GM21515 (cell line): ENCODE measurements at regions not wholly inside any gene's neighbourhood (a gene's known extent, or its start where the extent isn't known, plus 50 kb on each side); places are given as distances from the start of the nearest gene placed in this dataset.
"Not testable (repeated sequence)": the region's sequence is repeated elsewhere in the genome, so short reads cannot be mapped to it uniquely, and the experiment has no call there.

Source experiments
- ATAC-seq: cut with Tn5 transposase; IDR thresholded peaks from one replicate; pipeline ENCODE4 v1.9.1; 2021; ENCODE audit not compliant: unreplicated experiment

DNA sequence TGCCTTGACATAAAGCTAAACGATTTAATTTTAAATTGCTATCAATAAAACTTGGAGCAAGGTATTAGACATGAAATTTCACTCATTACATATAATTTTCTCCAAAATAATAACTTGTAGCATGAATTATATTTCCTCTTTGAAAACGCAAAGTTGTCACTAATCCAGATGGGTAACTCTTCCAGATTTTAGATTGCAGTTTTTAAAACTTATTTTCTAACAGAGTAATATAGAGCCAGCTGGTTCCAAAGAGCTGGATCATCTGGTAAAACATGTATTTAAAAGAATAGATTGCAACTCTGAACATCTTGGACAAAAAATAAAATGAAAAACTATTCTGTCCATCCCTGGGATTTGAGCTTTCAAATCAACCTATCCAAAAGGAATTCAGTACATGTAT is 238.2 kb upstream of the INTU start:
- ATAC-seq, result no peak

DNA sequence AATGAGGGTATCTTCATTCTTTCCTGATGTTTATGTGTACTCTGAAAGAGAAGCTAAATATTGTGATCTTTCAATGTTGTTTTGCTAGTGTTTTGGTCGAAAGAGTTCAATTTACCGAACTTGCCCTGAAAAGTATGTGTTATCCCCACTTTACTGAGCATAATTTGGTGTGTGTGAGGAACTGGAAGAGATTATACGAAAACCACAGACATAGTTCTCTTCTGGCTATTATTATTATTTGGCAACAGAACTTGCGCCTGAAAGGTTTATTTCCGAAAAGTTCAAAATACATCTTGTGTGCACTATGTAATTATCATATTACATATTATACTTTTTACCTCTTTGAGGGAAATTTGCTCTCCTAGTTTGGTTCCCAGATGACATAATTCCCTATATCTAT is 232.5 kb upstream of the INTU start:
- ATAC-seq, result no peak

DNA sequence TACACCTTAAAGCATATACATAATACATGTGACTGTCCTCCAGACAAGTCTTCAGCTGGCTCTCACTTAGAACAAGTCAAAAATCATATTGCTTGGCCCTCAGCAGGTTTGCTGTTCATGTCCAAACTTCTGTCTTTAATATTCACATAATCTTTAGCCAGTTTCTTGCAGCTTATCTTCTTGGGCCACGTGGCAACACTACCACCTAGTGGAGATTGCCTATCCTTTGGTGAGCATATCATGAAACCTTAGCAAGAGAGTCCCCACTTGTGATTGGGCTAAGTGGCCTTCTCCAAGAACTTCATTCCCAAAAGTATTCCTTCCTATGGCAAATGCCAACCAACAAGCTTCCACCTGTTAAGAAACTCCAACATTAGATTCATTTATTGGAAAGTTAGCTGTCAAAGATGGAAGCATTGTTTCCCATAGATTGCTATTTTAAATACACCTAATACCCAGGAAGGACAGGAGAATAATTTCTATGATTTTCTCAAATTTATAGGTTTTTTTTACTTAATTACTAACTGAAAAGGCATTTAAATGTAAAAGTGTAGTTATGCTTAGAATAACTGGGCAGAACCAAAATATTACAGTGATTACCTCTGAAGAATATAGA is 231.9 kb upstream of the INTU start:
- ATAC-seq, result peak; percentile 81

DNA sequence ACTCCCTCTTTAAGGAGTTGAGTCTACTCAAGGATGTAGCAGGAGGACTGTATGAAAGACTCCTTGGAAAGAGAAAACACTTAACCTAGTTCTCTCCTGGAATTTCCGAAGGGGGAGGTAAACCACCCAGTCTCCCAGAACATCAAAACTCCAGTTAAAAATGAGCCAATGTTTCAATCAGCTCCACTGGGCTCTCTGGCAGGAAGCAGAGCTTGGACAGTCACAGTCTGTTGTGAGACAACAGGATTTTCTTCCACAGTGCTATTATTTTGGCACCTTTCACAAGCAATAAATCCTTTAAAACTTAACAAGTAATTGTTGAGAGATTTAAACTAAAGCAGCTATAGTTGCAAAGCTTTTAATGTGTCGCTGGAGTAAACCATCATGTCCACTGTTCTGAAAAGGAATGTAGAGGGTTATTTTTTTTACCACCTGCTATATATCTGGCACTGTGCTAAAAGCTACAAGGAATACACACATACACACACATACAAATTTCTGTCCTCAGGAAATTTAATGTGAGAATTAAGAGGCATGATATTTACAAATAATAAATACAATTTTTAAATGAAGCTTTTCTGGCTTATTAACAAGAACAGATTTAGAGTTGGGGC is 229.2 kb upstream of the INTU start:
- no peak for ATAC-seq

DNA sequence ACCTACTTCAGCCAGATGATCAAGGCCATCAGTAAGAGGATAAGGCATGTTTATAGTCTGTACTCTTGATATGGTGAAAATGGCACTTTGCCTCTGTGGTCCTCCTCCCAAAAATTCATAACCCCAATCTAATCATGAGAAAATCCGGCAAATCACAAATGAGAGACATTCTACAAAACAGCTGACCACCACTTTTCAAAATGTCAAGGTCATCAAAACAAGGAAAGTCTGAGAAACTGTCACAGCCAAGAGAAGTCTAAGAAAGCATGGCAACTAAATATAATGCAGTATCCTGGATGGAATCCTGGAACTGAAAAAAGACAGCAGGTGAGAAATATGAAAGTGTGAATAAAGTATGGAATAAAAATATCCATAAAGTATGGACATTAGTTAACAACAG is 226.6 kb upstream of the INTU start:
- ATAC-seq, result no peak

DNA sequence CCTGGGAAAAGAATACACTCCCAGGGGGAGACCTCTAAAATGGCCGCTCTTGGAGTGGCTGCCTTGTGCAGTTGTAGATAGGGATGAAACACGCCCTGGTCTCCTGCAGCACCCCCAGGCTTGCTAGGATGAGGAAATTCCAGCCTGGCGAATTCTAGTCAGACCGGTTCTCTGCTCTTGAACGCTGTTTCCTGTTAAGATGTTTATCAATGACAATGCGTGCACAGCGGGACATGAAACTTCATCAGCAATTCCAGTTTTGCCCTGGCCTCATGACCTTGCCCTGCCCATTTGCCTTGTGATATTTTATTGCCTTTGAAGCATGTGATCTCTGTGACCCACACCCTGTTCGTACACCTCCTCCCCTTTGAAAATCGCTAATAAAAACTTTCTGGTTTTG is 225.2 kb upstream of the INTU start:
- ATAC-seq, result not testable (repeated sequence)

DNA sequence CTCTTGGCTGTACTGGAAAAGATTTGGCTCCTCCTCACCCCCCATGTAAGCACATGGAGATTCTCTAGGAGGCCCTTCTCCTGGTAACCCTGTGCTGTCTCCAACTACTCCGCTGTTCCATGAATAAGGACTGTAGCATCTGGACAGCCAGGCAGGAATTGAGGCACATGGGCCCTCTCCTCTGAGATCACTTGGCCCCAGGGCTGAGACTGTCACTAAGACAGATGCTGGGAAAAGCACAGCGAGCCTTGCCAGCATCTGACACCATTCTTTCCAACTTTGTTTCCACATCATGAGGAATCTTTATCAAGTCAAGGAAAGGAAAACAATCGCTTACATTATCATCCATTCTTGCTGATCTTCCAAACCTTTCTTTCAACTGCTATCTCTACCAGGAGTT is 222.6 kb upstream of the INTU start:
- ATAC-seq, result no peak

DNA sequence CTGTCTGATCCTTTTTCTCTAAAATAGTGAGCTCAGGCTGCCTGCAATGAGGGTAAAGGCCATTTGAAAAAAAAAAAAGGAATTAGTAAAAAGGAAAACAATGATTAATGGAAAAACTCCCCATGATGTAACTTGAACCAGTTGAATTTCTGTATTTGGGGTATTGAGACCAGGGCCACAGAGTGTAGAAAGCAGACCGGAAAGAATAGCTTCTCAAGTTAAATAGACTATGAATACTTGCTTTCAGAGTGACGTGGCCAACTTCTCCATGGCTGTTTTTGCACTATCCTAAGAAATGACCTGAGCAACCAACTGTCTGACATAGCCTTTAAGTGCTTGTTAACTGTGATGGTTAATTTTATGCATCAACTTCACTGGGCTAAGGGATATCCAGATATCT is 222.1 kb upstream of the INTU start:
- no peak for ATAC-seq

DNA sequence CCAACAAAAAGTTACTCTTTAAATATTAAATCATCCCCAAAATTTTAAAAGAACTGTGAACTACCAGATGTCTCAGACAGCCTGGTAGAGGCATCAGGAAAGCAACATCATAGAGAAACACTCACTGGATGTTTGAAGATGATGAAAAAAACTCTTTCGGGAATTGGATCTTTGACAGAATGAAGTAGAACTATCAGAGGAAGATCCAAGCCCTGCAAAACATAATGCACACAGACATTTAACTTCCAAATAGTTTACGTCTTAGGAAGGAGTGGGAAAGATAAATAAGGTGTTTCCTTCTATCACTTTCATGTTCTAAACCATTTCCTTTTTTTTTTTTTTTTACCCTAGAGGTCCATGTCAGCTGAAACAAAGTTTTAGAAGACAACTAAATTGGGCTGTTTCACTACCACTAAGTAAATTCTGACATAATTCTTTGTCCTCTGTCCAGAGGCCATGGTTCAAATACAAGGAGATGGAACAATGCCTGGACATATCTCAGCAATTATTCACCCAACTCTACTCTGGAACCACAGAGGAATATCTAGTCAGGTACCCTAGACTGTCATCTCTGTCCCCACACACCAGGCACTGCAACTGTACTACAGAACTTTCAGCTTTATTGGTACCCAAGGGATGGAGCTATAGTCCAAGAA is 217.7 kb upstream of the INTU start:
- no peak for ATAC-seq

DNA sequence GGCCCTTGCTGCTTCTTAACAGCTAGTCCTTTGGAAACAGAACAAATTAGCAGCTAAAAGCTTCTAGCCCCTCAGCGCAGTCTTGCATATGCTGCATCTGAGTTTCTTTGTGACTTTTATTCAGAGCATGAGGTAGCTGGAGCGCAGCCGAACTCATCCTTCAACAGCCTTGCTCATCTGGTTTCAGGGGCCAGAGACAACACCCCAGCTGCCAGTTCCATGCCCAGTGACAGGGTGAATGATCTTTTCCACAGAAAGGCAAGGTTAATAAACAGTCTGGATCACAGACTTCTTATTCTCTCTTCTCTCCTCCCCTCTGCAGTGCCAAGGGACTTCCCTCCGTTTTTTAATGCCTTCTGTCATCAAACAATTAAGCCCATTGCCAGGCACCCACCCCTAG is 216.6 kb upstream of the INTU start:
- ATAC-seq, result no peak

DNA sequence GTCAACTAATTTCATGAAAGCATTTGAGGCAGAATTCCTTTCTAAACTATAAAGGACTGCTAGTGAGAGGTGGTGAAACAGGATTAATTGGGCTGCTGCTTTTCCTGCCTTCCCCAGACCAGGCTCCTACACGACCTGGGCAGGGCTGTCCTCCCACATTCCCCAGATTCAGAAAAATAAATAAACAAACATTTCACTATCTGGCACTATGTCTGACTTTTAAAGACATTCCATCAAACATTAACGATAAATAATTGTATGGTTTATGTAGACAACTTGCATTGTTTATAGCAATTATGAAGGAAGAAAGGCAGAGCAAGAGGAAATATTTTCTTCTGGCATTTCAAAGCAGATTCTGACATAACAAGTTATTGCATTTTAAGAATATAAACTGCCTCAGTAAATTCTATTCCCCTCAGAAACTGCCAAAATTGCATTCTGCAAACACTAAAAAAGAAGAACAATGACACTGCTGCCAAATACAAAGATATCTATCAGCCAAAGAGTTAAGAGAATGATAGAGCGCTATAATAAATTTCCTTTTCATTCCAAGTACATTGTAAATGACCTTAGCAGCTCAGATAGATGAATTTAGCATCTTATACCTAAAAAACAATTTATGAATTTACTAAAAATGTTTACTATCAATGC is 214.7 kb upstream of the INTU start:
- ATAC-seq, result no peak

DNA sequence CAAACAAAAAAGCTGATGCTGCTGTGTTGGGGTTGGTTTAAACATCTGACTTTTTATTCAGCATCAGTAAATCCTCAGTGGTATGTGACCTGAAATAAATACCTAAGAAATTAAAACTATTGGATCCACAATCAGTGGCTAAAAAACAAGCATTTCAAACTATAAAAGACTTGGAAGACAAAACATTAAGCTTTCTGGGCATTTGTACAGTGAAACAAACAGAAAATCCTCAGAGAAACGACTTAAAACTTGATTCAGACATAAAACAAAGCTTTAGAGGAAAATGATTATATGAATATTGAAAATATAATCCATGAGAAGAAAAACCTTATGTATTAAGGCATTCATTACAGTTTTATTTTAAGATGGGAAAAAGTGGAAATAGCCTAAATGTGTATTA is 213.3 kb upstream of the INTU start:
- ATAC-seq, result no peak

DNA sequence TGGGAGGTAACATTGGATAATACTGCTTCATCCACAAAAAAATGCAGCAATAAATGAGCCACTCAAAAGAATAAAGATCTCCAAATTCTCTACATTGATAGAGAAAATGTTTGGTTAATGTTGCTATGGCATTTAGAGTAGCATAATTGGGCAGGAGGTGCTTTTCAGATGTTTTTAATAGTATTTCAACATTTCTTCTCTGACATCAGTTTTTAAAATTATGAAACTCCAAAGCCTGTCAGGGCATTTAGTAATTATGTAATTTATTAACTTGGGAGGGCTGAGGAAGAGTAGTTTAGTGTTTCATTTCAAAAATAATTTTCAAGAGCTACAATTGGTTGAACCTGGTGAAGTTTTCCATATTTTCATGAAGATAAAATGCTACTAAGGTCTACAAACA is 211.3 kb upstream of the INTU start:
- ATAC-seq, result no peak

DNA sequence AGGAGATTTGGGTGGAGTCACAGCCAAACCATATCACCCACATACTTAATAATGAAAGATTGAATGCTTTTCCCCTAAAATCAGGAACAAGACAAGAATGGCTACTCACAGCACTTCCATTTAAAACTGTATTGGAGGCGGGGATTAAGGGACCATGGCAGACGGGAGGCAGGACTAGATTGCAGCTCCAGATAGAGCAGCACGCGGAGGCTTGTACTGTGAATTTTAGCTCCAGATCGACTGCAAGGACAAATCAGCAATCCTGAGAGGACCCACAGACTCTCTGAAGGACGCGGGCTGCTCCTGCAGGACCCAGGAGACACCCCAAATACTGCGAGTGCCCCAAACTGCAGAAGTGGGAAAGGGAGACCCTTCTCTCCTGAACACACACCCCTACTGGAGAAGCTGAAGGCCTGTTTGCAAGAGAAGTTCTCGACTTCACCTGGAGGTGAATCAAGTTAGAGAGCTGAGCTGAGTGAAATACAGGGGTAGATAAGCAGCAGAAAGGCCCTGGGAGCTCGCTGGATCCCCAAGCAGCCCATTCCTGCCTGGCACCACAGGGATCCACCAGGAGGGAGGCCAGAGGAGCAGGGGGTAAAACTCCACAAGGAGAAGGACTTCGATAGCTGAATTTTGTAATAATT is 207.4 kb upstream of the INTU start:
- no peak for ATAC-seq

DNA sequence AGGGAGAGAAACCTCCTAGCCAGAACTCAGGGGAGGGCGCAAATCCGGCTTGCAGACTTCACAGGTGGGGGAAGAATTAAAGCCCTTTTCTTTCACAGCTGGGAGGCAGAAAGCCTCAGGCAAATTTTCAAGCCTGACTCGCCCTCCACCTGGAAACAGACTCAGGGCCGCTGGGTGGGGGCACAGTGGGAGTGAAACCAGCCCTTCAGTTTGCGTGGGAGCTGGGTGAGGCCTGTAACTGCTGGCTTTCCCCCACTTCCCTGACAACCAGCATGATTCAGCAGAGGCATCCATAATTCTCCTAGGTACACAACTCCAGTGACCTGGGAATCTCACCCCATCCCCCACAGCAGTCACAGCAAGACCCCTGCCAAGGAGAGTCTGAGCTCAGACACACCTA is 206.9 kb upstream of the INTU start:
- no peak for ATAC-seq

DNA sequence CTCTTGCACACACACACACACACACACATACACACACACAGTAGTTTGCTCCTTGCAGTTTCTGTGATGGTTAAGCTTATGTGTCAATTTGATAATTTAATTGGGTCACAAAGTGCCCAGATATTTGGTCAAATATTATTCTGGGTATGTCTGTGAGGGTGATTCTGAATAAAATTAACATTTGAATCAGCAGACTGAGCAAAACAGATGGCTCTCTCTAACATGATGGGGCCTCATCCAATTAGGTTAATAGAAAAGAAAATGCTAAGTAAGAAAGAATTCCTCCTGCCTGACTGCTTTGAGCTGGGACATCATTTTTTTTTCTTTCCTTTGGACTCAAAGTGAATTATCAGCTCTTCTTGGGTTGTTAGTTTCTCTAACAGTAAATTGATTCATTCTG is 191.2 kb upstream of the INTU start:
- ATAC-seq, result no peak

DNA sequence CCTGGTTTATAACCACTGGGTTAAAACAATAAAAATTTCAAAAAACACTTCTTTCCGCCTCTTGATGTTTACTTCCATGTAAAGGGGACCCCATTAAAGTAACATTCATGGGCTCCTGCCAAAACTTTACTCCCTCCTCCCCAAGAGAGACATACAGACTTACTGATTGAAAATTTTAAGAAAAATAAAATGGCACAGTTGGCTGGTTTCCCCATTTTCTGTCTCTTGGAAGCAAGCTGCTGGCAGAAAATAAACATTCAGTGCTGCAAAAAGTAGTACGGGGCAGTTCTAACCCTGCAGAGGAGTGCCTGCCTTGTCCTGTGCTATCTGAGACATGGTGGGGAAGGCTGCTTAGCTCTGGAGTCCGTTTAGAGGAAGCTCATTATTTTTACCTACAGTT is 187.3 kb upstream of the INTU start:
- ATAC-seq, result no peak

DNA sequence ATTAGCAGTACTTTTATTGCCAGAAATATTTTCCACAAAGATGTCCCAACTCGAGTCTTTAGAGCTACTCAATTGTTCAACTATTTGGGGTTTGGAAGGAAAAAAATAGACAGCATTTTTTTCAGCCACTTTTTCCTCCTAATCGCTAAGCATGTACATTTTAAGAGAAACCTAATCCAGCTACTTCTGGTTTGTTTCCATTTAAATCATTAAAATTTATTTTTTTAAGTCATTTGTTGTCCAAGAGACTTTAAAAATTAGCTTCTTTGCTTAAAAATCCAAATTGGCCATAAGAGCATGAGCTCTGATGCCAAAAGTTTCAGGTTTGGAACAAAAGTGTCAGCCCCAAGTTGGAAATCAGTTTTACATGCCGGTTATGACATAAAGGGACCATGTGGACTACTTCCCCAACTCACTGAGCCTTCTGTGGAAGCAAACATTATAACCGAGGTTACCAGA is 186.3 kb upstream of the INTU start:
- ATAC-seq, result no peak

DNA sequence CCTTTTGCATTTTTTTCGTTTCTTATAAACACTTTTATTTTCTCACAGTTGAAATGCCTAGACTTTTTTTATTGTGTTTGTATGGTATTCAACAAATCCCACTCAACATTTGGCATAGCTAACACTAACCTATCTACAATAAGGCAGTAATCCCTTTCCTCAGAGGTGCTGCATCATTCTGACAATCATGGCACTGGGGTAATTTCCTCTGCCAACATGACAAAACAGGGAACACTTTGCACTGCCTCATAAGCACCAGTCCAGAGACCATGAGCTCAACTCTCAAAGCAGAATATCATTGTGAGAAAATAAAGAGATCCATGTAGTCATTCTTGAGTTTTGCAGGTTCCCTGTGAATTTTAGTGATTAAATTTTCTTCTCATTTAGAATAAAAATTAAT is 183.8 kb upstream of the INTU start:
- no peak for ATAC-seq

DNA sequence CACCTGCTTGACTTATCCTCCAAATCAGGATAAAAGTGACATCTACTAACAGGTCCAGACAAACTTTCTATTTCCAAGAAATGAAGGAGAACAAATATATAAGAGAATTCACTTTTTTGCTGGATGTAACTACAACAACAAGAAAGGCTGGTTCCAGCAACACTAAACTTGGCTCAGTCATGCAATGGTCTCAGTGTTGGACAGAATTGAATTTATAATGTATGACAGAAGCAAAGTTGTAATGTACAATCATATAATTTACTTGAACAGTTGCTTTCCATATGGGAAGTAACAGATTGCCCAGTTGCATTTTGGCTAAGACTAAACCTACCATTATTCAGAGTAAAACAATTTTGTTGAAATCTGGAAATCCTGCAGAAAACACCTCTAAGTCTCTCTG is 183.3 kb upstream of the INTU start:
- no peak for ATAC-seq

DNA sequence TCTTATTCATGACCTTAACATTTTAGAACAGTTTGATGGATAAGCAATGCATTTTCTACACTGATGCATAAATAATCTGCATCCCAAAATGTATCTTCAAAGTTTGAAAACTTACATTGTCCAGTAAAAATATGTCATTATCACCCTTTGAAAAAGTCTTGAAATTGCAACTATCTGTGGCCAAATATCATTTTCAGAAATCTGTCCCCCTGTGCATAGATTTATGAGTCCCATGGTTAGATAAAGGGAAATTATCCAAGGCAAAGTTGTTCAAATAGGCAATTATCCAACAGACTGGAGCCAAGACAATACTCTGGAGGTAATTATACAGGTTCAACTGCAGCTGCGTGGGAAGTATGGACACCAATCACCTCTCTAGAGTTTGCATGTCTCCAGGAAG is 182.5 kb upstream of the INTU start:
- no peak for ATAC-seq

DNA sequence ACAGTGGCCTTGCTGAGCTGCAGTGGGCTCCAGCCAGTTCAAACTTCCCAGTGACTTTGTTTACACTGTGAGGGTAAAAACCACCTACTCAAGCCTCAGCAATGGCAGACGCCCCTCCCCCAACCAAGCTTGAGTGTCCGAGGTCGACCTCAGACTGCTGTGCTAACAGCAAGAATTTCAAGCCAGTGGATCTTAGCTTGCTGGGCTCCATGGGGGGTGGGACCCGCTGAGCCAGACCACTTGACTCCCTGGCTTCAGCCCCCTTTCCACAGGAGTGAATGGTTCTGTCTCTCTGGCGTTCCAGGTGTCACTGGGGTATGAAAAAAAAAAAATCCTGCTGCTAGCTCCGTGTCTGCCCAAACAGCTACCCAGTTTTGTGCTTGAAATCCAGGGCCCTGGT is 168.9 kb upstream of the INTU start:
- no peak for ATAC-seq
